ENCODE measurements at regions not wholly inside any gene's neighbourhood (a gene's known extent, or its start where the extent isn't known, plus 50 kb on each side); places are given as distances from the start of the nearest gene placed in this dataset.

GRCh38 chr3:71910108-71910507 lies 125.2 kb upstream of the PROK2 start:
- no peak for TF ChIP-seq EZH2 (IDR thresholded peaks at IDR 0.05; ENCODE audit: low read depth, low read length, severe bottlenecking)
- TF ChIP-seq CTCF (IDR thresholded peaks at IDR 0.05; ENCODE audit: control extremely low read depth in 1 of 3, insufficient read depth in 1 of 3, low read depth in 1 of 3, low read length in 3 of 3), result no peak
- TF ChIP-seq ATF3 (IDR thresholded peaks at IDR 0.05; ENCODE audit: insufficient read depth, low read depth, low read length), result no peak
- no peak for TF ChIP-seq CHD7 (IDR thresholded peaks at IDR 0.05; ENCODE audit: insufficient replicate concordance, low read length)
- no peak for TF ChIP-seq ZNF274 (IDR thresholded peaks at IDR 0.05; ENCODE audit: borderline replicate concordance, extremely low read depth, low read length)
- no peak for TF ChIP-seq MAX (IDR thresholded peaks at IDR 0.05)
- TF ChIP-seq HDAC6 (IDR thresholded peaks at IDR 0.05; ENCODE audit: low read depth, low read length), result no peak
- no peak for TF ChIP-seq POU5F1 (IDR thresholded peaks at IDR 0.05; ENCODE audit: low read depth, low read length)

Data from H1 (cell line).